ENCODE measurements at regions not wholly inside any gene's neighbourhood (a gene's known extent, or its start where the extent isn't known, plus 50 kb on each side); places are given as distances from the start of the nearest gene placed in this dataset.

DNA sequence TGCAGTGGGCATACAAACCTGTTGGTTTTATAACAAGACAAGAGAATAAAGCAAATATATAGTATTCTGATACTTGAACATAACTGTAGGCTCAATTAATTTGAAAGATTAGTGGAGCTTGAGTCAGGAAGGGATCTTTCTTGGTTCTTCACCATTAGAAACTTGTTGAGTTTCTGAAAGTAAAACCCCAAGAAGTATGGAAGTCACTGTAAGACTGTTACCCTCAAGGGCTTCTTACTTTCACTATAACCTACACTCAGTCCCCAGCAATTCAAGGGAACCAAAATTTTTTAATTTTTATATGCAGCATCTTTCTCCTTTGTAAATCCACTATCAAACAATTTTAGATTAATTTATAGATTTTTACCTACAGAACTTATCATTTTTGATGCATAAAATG is 2019.2 kb upstream of the ADGRL3 start:
- TF ChIP-seq, protein P1, sequence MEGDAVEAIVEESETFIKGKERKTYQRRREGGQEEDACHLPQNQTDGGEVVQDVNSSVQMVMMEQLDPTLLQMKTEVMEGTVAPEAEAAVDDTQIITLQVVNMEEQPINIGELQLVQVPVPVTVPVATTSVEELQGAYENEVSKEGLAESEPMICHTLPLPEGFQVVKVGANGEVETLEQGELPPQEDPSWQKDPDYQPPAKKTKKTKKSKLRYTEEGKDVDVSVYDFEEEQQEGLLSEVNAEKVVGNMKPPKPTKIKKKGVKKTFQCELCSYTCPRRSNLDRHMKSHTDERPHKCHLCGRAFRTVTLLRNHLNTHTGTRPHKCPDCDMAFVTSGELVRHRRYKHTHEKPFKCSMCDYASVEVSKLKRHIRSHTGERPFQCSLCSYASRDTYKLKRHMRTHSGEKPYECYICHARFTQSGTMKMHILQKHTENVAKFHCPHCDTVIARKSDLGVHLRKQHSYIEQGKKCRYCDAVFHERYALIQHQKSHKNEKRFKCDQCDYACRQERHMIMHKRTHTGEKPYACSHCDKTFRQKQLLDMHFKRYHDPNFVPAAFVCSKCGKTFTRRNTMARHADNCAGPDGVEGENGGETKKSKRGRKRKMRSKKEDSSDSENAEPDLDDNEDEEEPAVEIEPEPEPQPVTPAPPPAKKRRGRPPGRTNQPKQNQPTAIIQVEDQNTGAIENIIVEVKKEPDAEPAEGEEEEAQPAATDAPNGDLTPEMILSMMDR (conservative IDR thresholded peaks at IDR 0.05; ENCODE audit: low read depth in 2 of 2), result no peak
- TF ChIP-seq EZH2phosphoT487 (IDR thresholded peaks at IDR 0.05; ENCODE audit: unreplicated experiment), result no peak
- TF ChIP-seq, protein P2, sequence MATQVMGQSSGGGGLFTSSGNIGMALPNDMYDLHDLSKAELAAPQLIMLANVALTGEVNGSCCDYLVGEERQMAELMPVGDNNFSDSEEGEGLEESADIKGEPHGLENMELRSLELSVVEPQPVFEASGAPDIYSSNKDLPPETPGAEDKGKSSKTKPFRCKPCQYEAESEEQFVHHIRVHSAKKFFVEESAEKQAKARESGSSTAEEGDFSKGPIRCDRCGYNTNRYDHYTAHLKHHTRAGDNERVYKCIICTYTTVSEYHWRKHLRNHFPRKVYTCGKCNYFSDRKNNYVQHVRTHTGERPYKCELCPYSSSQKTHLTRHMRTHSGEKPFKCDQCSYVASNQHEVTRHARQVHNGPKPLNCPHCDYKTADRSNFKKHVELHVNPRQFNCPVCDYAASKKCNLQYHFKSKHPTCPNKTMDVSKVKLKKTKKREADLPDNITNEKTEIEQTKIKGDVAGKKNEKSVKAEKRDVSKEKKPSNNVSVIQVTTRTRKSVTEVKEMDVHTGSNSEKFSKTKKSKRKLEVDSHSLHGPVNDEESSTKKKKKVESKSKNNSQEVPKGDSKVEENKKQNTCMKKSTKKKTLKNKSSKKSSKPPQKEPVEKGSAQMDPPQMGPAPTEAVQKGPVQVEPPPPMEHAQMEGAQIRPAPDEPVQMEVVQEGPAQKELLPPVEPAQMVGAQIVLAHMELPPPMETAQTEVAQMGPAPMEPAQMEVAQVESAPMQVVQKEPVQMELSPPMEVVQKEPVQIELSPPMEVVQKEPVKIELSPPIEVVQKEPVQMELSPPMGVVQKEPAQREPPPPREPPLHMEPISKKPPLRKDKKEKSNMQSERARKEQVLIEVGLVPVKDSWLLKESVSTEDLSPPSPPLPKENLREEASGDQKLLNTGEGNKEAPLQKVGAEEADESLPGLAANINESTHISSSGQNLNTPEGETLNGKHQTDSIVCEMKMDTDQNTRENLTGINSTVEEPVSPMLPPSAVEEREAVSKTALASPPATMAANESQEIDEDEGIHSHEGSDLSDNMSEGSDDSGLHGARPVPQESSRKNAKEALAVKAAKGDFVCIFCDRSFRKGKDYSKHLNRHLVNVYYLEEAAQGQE (IDR thresholded peaks at IDR 0.05; ENCODE audit: unreplicated experiment), result no peak
- no peak for TF ChIP-seq CREB1 (CRISPR knock-in tag; IDR thresholded peaks at IDR 0.05; ENCODE audit: low read depth)
- TF ChIP-seq EZH2 (IDR thresholded peaks at IDR 0.05; ENCODE audit: low read depth, unreplicated experiment), result no peak
- no peak for TF ChIP-seq POLR2AphosphoS5 (IDR thresholded peaks at IDR 0.05; ENCODE audit: low read depth)
- TF ChIP-seq, protein P3, sequence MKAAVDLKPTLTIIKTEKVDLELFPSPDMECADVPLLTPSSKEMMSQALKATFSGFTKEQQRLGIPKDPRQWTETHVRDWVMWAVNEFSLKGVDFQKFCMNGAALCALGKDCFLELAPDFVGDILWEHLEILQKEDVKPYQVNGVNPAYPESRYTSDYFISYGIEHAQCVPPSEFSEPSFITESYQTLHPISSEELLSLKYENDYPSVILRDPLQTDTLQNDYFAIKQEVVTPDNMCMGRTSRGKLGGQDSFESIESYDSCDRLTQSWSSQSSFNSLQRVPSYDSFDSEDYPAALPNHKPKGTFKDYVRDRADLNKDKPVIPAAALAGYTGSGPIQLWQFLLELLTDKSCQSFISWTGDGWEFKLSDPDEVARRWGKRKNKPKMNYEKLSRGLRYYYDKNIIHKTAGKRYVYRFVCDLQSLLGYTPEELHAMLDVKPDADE (IDR thresholded peaks at IDR 0.05), result no peak
